ENCODE measurements at regions not wholly inside any gene's neighbourhood (a gene's known extent, or its start where the extent isn't known, plus 50 kb on each side); places are given as distances from the start of the nearest gene placed in this dataset.

DNA sequence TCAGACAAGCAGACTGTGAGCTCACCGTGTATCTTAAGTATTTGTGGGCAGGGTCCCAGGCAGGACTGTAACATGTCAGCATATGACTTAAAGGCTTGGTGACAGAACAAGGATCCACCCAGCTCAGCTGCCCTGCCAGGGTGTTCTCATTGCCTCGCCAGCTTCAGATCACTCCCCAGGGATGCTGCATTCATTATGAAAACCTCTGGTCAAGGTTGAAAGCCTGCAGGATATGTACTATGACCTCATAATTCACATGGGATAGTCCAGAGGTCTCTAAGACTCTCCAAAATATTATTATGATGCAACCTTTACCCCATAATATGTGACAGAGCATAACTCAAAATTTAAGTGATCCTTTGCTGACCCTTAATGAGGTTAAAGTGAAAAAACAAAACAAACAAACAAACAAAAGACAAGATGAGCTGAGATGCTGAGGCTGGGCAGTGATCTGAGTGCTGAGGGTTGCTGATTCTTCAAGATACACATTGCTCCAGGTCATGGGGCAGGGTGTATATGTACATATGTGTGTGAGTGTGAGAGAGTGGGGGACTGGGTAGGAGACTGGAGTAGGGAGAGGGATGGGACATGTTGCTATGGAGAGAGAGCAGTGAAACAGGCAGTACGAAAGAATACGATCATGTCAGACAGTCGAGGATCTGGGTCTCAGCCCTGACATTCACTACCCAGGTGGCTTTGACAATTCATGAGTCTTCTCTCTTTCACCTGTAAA is 98.8 kb upstream of the DUSP10 start:
- TF ChIP-seq, protein P1, sequence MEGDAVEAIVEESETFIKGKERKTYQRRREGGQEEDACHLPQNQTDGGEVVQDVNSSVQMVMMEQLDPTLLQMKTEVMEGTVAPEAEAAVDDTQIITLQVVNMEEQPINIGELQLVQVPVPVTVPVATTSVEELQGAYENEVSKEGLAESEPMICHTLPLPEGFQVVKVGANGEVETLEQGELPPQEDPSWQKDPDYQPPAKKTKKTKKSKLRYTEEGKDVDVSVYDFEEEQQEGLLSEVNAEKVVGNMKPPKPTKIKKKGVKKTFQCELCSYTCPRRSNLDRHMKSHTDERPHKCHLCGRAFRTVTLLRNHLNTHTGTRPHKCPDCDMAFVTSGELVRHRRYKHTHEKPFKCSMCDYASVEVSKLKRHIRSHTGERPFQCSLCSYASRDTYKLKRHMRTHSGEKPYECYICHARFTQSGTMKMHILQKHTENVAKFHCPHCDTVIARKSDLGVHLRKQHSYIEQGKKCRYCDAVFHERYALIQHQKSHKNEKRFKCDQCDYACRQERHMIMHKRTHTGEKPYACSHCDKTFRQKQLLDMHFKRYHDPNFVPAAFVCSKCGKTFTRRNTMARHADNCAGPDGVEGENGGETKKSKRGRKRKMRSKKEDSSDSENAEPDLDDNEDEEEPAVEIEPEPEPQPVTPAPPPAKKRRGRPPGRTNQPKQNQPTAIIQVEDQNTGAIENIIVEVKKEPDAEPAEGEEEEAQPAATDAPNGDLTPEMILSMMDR (conservative IDR thresholded peaks at IDR 0.05; ENCODE audit: low read depth, low read length): no peak
- TF ChIP-seq EZH2phosphoT487 (IDR thresholded peaks at IDR 0.05; ENCODE audit: borderline replicate concordance, low read length): no peak

All from PC-3 (cell line).